Activated T-helper 9 cell treated with anti-CD3 and anti-CD28 coated beads, Interleukin-2, amount 50 U/mL, for 16 hours (primary cell): ENCODE measurements at regions not wholly inside any gene's neighbourhood (a gene's known extent, or its start where the extent isn't known, plus 50 kb on each side); places are given as distances from the start of the nearest gene placed in this dataset.
"Not testable (repeated sequence)": the region's sequence is repeated elsewhere in the genome, so short reads cannot be mapped to it uniquely, and the experiment has no call there.

ENCODE experiments used
- DNase-seq: peaks from one replicate; pipeline ENCODE4 v3.0.0-alpha.2; 2020; ENCODE audit warnings: low read depth

- no peak for DNase-seq
These were observed 313.6 kb downstream of the TBC1D32 start for GRCh38 chr6:121020656-121021055.

DNA sequence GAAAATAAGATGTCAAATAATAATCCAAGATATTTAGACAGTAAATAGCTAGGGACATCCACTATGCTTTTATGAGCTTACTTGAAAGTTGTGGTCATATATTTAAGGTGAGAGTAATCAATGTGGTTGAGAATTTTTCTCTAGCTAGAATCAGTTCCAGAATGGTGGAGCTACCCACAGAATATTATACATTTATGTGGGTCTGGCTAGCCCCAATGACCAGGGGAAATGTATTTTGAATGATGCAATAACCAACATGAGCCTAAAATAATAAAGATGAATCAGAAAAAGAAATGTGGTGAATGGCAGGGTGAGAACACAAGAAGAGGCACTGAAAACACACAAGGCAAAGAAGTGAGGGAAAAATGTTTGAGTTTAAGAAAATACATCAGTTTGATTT, 325.7 kb downstream of the TBC1D32 start:
- no peak for DNase-seq

GRCh38 chr6:121006024-121006423, 328.3 kb downstream of the TBC1D32 start:
- DNase-seq = no peak

GRCh38 chr6:121000381-121000780, 333.9 kb downstream of the TBC1D32 start:
- DNase-seq = no peak

- DNase-seq = no peak
These were observed 337.9 kb downstream of the TBC1D32 start for GRCh38 chr6:120996340-120996739.

DNA sequence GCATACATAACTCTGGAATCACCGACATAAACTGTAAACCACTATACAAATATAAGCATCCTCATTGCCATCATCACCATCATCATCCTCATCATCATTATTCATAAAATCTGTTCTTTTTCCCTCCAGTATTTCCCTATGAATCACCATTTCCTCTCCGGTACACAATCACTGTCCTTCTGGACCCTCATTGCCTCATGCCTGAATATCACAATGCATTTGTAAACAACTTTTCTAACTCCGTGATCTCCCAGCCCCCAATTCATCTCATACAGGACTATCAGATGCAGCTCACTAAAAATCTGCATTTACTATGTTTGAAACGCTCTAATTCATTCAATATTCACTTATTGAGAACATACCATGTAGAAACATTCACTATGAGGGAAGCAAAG, 339.7 kb downstream of the TBC1D32 start:
- no peak for DNase-seq

DNA sequence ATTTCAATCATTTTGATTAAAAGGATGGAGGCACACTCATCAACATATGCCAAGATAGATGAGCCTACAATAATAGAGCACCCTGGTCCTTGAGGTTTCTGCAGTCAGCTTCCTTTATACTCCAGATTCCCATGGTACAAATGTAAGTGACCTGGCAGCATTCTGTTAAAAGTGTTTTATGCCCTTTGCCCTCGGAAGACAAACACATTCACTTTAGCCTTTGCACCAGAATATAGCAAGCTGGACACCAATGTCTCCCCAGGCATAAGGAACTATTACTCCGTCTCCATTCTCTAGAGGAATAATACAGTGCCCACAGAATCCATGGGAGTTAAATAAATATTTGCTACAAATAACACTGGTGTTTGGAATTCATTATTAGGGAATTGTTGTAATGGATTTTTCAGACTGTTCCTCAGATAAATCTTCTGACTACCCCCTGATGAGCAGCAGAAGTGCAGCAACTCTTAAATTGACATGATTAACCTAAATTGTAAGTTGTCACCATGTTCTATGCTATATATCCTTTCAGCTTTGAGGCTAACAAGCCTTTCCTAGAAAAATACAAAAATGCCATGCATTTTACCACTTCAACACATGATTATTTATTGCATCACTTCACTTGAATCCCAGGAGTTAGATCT, 340.2 kb downstream of the TBC1D32 start:
- no peak for DNase-seq

GRCh38 chr6:120992257-120992656, 342.0 kb downstream of the TBC1D32 start:
- no peak for DNase-seq

GRCh38 chr6:120990866-120991265, 343.4 kb downstream of the TBC1D32 start:
- DNase-seq = no peak

- DNase-seq = no peak
These were observed 352.4 kb downstream of the TBC1D32 start for GRCh38 chr6:120981835-120982234.

DNA sequence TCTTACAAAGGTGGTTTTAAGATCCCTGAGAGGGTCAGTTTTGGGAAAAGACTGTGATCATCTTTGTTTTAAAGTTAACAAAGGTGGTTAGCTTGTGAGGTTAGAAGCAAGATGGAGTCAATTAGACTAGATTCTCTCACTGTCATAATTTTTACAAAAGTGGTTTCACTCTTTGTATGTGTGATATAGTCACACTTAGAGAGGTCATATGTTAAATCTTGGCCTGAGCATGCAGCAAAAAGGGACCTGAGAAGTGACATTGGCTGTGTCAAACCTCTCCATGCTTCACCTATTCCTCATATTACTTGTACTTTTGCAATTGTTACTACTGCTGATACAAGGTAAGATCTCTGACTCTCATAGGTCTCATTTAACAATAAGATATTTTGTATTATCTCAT, 368.0 kb downstream of the TBC1D32 start:
- no peak for DNase-seq

- DNase-seq = no peak
These were observed 368.5 kb downstream of the TBC1D32 start for GRCh38 chr6:120965814-120966213.

DNA sequence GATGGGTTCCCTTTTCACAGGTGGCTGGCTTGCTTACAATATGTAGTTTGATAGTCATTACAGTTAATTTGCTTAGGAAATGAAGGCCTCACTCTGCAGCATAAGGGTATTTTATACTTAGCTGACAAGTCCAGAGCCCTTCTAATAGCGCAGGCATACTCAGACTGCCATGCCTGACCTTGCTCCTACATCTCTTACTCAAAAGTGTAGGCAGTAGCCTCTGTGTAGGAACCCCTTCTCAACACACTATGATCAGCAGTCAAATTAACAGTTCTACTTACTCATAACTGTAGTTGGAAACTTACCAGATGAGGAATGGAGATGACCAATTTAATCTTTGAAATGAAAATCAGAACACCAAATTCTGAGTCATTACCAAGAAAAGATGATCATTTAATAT, 373.5 kb downstream of the TBC1D32 start:
- DNase-seq = no peak

DNA sequence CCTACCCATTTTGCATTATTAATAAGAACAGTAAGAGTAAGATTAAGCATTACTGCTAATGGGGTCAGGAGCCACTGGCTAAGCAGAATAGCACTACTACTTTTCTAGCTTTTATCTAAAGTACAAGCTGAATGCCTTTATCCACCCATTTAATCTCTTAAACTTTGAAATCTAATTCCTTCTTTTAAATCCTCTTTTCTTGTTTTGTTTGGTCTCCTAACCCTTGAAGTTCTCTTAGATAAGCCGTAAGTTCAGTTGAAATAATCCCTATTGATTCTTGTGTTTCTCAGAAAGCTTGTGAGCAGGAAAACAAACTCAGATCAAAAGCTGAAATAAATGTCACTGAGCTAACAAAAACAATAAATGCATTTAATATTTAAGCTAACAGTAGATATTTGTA, 380.2 kb downstream of the TBC1D32 start:
- no peak for DNase-seq

GRCh38 chr6:120951258-120951657, 383.0 kb downstream of the TBC1D32 start:
- DNase-seq = no peak

DNA sequence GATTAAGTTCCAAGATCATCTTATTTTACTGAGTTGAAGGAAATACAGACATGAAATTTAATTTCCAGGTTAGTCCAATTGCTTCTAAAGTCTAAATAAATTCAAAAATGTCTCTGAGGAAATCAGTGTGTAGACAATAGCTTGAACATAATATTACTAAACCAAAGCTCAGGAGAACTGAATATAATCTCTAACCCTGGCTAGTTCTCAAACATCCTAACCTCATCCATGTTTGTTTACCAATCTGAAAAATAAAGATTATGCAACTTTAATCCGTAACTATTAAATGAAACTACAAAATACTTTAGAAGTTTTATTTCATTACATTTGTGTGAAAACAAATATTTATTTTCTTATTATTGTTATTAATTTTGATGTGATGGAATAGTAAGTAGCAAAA, 387.2 kb downstream of the TBC1D32 start:
- DNase-seq = no peak

- DNase-seq = no peak
These were observed 388.2 kb downstream of the TBC1D32 start for GRCh38 chr6:120945905-120946594.

DNA sequence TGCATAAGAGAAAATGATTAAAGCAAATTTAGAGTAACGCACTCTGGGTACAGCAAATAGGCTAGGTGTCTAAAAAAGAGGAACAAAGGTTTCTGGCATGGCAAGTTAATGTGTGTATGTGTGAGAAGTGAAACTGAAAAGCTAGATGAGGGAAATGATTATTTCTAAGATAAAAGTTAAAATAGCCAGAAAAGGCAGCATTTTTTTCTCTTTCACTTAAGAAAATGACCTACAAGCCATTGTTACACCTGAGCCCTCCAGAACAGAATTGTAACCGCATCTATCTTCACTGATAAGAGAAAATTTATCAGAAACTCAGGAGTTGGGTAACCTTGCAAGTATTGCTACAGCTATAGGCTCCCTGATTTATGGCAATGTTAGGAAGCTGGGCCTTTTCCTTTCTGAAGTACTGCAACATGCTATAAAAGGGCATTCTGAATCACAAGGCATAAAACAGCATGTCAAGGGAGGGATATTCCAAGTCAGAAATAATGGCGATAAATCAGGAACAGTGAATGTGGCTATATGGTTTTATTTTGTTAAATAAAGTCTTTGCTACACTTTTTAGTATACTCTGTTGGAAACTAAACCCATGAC, 395.3 kb downstream of the TBC1D32 start:
- no peak for DNase-seq

DNA sequence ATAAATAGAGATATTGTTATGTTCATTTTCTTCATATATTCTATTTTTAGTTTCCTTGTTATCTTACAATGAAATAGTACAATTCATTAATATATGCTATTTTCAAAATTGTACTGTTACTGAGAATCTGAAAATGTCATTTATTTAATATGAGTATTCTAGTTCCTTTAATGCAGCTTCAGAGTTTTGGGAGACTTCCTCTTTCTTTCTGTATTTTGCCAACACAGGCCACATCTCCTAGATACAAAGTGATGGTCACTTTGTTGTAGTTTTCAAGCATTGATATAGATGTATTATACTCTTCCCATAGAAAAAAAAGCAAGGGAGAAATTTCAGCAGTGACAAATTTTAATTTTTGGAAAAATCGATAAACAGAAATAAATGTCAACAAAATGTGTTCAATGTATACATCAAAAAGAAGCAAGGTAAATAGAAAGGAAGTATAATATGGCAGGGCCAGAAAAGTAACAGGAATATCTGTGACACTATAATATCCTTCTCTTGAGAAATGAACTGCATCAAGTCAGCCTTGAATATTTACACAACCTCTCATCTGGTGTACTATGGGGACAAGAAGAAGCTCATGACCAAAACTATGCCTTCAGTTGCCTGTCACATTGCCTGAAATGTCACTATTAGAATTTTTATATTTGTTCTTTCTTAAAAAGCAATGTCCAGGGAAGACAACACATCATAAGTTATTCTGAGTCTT, 396.0 kb downstream of the TBC1D32 start:
- no peak for DNase-seq

GRCh38 chr6:120935908-120936307, 398.4 kb downstream of the TBC1D32 start:
- DNase-seq = no peak

DNA sequence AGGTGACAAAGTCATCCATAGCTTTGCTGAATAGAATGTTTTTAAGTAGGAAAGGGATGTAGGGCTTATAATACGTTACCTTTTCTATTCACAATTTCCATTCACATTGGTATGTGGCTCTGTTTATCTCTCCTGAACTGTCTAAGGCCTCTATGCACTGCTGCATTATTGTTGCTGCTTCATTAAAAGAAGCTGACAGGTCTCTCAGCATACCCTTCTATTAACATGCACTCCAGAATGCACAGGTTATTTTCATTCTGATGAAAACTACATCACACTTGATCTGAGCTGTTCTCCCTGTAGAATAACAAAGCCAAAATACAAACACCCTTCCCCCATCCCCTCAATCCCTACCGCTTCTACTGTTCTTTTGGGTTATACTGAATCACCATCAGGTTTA, 399.3 kb downstream of the TBC1D32 start:
- no peak for DNase-seq

DNA sequence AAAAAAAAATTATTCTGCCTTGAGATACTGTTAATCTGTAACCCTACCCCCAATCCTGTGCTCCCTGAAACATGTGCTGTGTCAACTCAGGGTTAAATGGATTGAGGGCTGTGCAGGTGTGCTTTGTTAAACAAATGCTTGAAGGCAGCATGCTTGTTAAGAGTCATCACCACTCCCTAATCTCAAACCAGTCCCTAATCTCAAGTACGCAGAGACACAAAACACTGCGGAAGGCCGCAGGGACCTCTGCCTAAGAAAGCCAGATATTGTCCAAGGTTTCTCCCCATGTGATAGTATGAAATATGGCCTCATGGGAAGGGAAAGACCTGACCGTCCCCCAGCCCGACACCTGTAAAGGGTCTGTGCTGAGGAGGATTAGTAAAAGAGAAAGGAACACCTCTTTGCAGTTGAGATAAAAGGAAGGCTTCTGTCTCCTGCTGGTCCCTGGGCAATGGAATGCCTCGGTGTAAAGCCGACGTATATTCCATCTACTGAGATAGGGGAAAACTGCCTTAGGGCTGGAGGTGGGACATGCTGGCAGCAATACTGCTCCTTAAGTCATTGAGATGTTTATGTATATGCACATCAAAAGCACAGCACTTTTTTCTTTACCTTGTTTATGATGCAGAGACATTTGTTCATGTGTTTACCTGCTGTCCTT, 402.6 kb downstream of the TBC1D32 start:
- not testable (repeated sequence) for DNase-seq
